ENCODE measurements at regions not wholly inside any gene's neighbourhood (a gene's known extent, or its start where the extent isn't known, plus 50 kb on each side); places are given as distances from the start of the nearest gene placed in this dataset.

DNA sequence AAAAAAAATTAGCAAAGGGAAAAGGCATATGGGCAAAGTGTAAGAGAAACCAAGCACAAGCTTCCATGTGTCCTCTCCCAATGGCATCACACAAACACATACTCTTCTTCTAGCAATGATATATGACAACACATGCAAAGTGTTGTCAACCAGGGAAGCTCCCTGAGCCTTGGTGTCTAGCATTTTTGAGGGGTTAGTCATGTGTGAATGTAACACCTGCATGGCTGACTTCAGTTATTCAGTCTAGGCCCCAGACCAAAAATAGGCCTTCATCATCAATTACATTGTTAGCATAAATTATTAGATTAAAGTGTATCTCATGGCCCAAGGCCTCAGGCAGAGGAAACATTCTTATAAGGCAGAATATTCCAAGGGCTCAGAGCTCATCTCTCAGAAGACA is 450.0 kb downstream of the TLE1 start:
- TF ChIP-seq, protein P1, sequence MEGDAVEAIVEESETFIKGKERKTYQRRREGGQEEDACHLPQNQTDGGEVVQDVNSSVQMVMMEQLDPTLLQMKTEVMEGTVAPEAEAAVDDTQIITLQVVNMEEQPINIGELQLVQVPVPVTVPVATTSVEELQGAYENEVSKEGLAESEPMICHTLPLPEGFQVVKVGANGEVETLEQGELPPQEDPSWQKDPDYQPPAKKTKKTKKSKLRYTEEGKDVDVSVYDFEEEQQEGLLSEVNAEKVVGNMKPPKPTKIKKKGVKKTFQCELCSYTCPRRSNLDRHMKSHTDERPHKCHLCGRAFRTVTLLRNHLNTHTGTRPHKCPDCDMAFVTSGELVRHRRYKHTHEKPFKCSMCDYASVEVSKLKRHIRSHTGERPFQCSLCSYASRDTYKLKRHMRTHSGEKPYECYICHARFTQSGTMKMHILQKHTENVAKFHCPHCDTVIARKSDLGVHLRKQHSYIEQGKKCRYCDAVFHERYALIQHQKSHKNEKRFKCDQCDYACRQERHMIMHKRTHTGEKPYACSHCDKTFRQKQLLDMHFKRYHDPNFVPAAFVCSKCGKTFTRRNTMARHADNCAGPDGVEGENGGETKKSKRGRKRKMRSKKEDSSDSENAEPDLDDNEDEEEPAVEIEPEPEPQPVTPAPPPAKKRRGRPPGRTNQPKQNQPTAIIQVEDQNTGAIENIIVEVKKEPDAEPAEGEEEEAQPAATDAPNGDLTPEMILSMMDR (conservative IDR thresholded peaks at IDR 0.05; ENCODE audit: low read length), result no peak
- TF ChIP-seq EZH2phosphoT487 (IDR thresholded peaks at IDR 0.05; ENCODE audit: borderline replicate concordance), result no peak

All from Loucy (cell line).